Hematopoietic multipotent progenitor cell treated with erythropoietin and hydrocortisone succinate and interleukin-3 and kit ligand, for 17 days (in vitro differentiated cells): ENCODE measurements at regions not wholly inside any gene's neighbourhood (a gene's known extent, or its start where the extent isn't known, plus 50 kb on each side); places are given as distances from the start of the nearest gene placed in this dataset.
"Not testable (repeated sequence)": the region's sequence is repeated elsewhere in the genome, so short reads cannot be mapped to it uniquely, and the experiment has no call there.

Experiments used
- DNase-seq: peaks from one replicate; pipeline ENCODE4 v3.0.0-alpha.2; 2015; ENCODE audit warnings: low spot score

GRCh38 chr1:212495766-212496494 is 63.2 kb downstream of the NENF start:
- DNase-seq = no peak

- no peak for DNase-seq
These were observed 64.0 kb downstream of the NENF start for GRCh38 chr1:212496682-212497081.

- DNase-seq = no peak
These were observed 64.8 kb downstream of the NENF start for GRCh38 chr1:212497553-212497952.

- DNase-seq = no peak
These were observed 65.7 kb downstream of the NENF start for GRCh38 chr1:212498283-212499040.

GRCh38 chr1:212500351-212500750 is 67.6 kb downstream of the NENF start:
- DNase-seq = no peak

GRCh38 chr1:212500983-212501382 is 68.3 kb downstream of the NENF start:
- no peak for DNase-seq

GRCh38 chr1:212503714-212504113 is 71.0 kb downstream of the NENF start:
- no peak for DNase-seq

GRCh38 chr1:212504171-212504803 is 71.6 kb downstream of the NENF start:
- no peak for DNase-seq

GRCh38 chr1:212506666-212507065 is 73.9 kb downstream of the NENF start:
- no peak for DNase-seq

GRCh38 chr1:212507369-212507768 is 74.6 kb downstream of the NENF start:
- DNase-seq = no peak

- DNase-seq = no peak
These were observed 80.3 kb downstream of the NENF start for GRCh38 chr1:212512816-212513559.

GRCh38 chr1:212513586-212513985 is 80.9 kb downstream of the NENF start:
- no peak for DNase-seq

- DNase-seq = no peak
These were observed 81.4 kb downstream of the NENF start for GRCh38 chr1:212514056-212514614.

- no peak for DNase-seq
These were observed 82.1 kb downstream of the NENF start for GRCh38 chr1:212514782-212515181.

GRCh38 chr1:212515329-212515760 is 82.6 kb downstream of the NENF start:
- no peak for DNase-seq

- not testable (repeated sequence) for DNase-seq
These were observed 83.3 kb downstream of the NENF start for GRCh38 chr1:212516012-212516411.

- no peak for DNase-seq
These were observed 85.7 kb downstream of the NENF start for GRCh38 chr1:212518188-212519054.

GRCh38 chr1:212519131-212519530 is 86.4 kb downstream of the NENF start:
- no peak for DNase-seq

- DNase-seq = no peak
These were observed 87.6 kb downstream of the NENF start for GRCh38 chr1:212520299-212520698.

- DNase-seq = no peak
These were observed 87.8 kb upstream of the ATF3 start for GRCh38 chr1:212520746-212521145.
